PC-9 (cell line): ENCODE measurements at regions not wholly inside any gene's neighbourhood (a gene's known extent, or its start where the extent isn't known, plus 50 kb on each side); places are given as distances from the start of the nearest gene placed in this dataset.

ENCODE experiments used
- CTCF ChIP-seq: fragments of 200-600 bp; sonication (generic); conservative IDR thresholded peaks from 2 replicates; pipeline ENCODE4 v1.6.1; 2017; ENCODE audit warnings: mixed run types, antibody characterized with exemption, mild to moderate bottlenecking, moderate library complexity
- EZH2 ChIP-seq: fragments of 200-600 bp; sonication (generic); IDR thresholded peaks from 2 replicates; pipeline ENCODE4 v1.8.0; 2017; ENCODE audit warnings: antibody characterized with exemption, low read depth

- TF ChIP-seq CTCF (no peak), EZH2 (no peak)
Measured at GRCh38 chr12:74820324-74820723, 282.7 kb downstream of the ATXN7L3B start.
